Gastrocnemius medialis (tissue), 4 donors: ENCODE measurements at regions not wholly inside any gene's neighbourhood (a gene's known extent, or its start where the extent isn't known, plus 50 kb on each side); places are given as distances from the start of the nearest gene placed in this dataset.

ENCODE experiments used
- CTCF ChIP-seq, 5 experiments: fragments of 450-650 bp in 3 of 5; fragments of 200-600 bp in 2 of 5; sonication (generic) in 2 of 5; IDR thresholded peaks in 4 of 5; conservative IDR thresholded peaks in 1 of 5; 1 replicate in 4 of 5; 2 replicates in 1 of 5; pipeline ENCODE4 v1.5.1; 2016 to 2019; ENCODE audit warnings: antibody characterized with exemption in 5 of 5, mild to moderate bottlenecking in 3 of 5, moderate library complexity in 3 of 5
- POLR2A ChIP-seq, 2 donors: fragments of 450-650 bp; IDR thresholded peaks; one replicate each; pipeline ENCODE4 v1.6.1; 2017; ENCODE audit warnings: antibody characterized with exemption in 2 of 2, mild to moderate bottlenecking in 2 of 2, moderate library complexity in 2 of 2

- no peak for TF ChIP-seq CTCF (IDR thresholded peaks at IDR 0.05 in 4 of 5, conservative IDR thresholded peaks at IDR 0.05 in 1 of 5)
- TF ChIP-seq POLR2A (IDR thresholded peaks at IDR 0.05) = no peak
These were observed 51.6 kb upstream of the ELOVL6 start for GRCh38 chr4:110250023-110250387.
